Activated CD4-positive, alpha-beta T cell treated with anti-CD3 and anti-CD28 coated beads for 36 hours (primary cell): ENCODE measurements at regions not wholly inside any gene's neighbourhood (a gene's known extent, or its start where the extent isn't known, plus 50 kb on each side); places are given as distances from the start of the nearest gene placed in this dataset.

ENCODE experiments used
- ATAC-seq: fragments of 200-7000 bp; cut with Tn5 transposase; one replicate; pipeline ENCODE4 v1.10.0; 2021; ENCODE audit warnings: mild to moderate bottlenecking, moderate library complexity
- CTCF ChIA-PET: fragments of 350-600 bp; sonication (Branson Sonifier 250); formaldehyde crosslinking; loops from one replicate; lab custom pipeline; 2021; ENCODE audit warnings: antibody characterized with exemption; lab: Charles Lee
- POLR2A ChIA-PET: fragments of 350-600 bp; sonication (Branson Sonifier 250); formaldehyde crosslinking; loops from one replicate; lab custom pipeline; 2021; ENCODE audit warnings: antibody characterized with exemption, inconsistent platforms; lab: Charles Lee
- DNase-seq: peaks from one replicate; pipeline ENCODE4 v3.0.0-alpha.2; 2020
- H3K27ac Mint-ChIP-seq: one replicate; pipeline ENCODE4 v1.8.0; 2021; ENCODE audit warnings: mixed read lengths
- H3K27me3 Mint-ChIP-seq: one replicate; pipeline ENCODE4 v1.8.0; 2021; ENCODE audit warnings: mixed read lengths
- H3K36me3 Mint-ChIP-seq: one replicate; pipeline ENCODE4 v1.8.0; 2021; ENCODE audit warnings: low read depth, mixed read lengths
- H3K4me1 Mint-ChIP-seq: one replicate; pipeline ENCODE4 v1.8.0; 2021; ENCODE audit warnings: mixed read lengths
- H3K4me3 Mint-ChIP-seq: one replicate; pipeline ENCODE4 v1.8.0; 2021; ENCODE audit warnings: mild to moderate bottlenecking, moderate library complexity, mixed read lengths
- H3K9me3 Mint-ChIP-seq: one replicate; pipeline ENCODE4 v1.8.0; 2021; ENCODE audit warnings: low read depth, mixed read lengths
- intact Hi-C, 2 experiments: fragments of 100-400 bp; cut with DNase I in 1 of 2; cut with micrococcal nuclease in 1 of 2; formaldehyde crosslinking; loops; one replicate each; pipeline versions ENCODE4 v1.14.2 to v1.15.1; 2022 to 2024; cut with DNase I, micrococcal nuclease

- no peak for ATAC-seq
- ChIA-PET CTCF (no interaction called here), POLR2A (no interaction called here)
- Mint-ChIP-seq H3K36me3 (no peaks in the 10 kb centered on the region), H3K4me1 (peaks cover 2% of the 10 kb centered on the region), H3K9me3 (no peaks in the 10 kb centered on the region), H3K27me3 (peaks cover 19% of the 10 kb centered on the region), H3K4me3 (no peak overlapping the region), H3K27ac (no peak overlapping the region)
- DNase-seq, result no peak
- intact Hi-C loops, result no loop called here
Measured at GRCh38 chr20:50269091-50270033, 78.7 kb downstream of the CEBPB start.

GRCh38 chr20:50270034-50270395, 79.4 kb downstream of the CEBPB start:
- H3K9me3 Mint-ChIP-seq, result no peaks in the 10 kb centered on the region
- H3K27me3 Mint-ChIP-seq, result peaks cover 19% of the 10 kb centered on the region

GRCh38 chr20:50270569-50270968, 79.9 kb downstream of the CEBPB start:
- ATAC-seq (no peak), DNase-seq (no peak)
- CTCF ChIA-PET, result interaction anchor here (0.9 kb wide), 1 partner anchor 318 kb away, joined by 3 read pairs; no protein-coding TSS in a partner anchor
- H3K9me3 Mint-ChIP-seq, result no peaks in the 10 kb centered on the region
- H3K27me3 Mint-ChIP-seq, result peaks cover 19% of the 10 kb centered on the region
- H3K4me1 Mint-ChIP-seq, result peaks cover 2% of the 10 kb centered on the region
- intact Hi-C loops, result no loop called here
- POLR2A ChIA-PET, result interaction anchor here (0.5 kb wide), 1 partner anchor 74 kb away, joined by 4 read pairs; no protein-coding TSS in a partner anchor
- no peak overlapping the region for H3K27ac Mint-ChIP-seq
- no peaks in the 10 kb centered on the region for H3K36me3 Mint-ChIP-seq
- no peak overlapping the region for H3K4me3 Mint-ChIP-seq

More at GRCh38 chr20:50270034-50270395, 79.4 kb downstream of the CEBPB start:
- ChIA-PET POLR2A (interaction anchor here (0.5 kb wide), 1 partner anchor 74 kb away, joined by 4 read pairs; no protein-coding TSS in a partner anchor), CTCF (interaction anchor here (0.9 kb wide), 1 partner anchor 319 kb away, joined by 3 read pairs; no protein-coding TSS in a partner anchor)
- Mint-ChIP-seq H3K4me1 (peaks cover 2% of the 10 kb centered on the region), H3K4me3 (no peak overlapping the region), H3K27ac (no peak overlapping the region), H3K36me3 (no peaks in the 10 kb centered on the region)
- intact Hi-C loops, result no loop called here
- no peak for DNase-seq
- no peak for ATAC-seq

- ATAC-seq (no peak), DNase-seq (no peak)
- peaks cover 19% of the 10 kb centered on the region for H3K27me3 Mint-ChIP-seq
- ChIA-PET CTCF (no interaction called here), POLR2A (no interaction called here)
- no peak overlapping the region for H3K4me3 Mint-ChIP-seq
- H3K9me3 Mint-ChIP-seq, result no peaks in the 10 kb centered on the region
- no peaks in the 10 kb centered on the region for H3K36me3 Mint-ChIP-seq
- intact Hi-C loops, result no loop called here
- H3K4me1 Mint-ChIP-seq, result peaks cover 2% of the 10 kb centered on the region
- H3K27ac Mint-ChIP-seq, result no peak overlapping the region
Measured at GRCh38 chr20:50271176-50271575, 80.5 kb downstream of the CEBPB start.

- peaks cover 19% of the 10 kb centered on the region for H3K27me3 Mint-ChIP-seq
- H3K4me1 Mint-ChIP-seq, result peaks cover 2% of the 10 kb centered on the region
- no peak for DNase-seq
- intact Hi-C loops, result no loop called here
- no peaks in the 10 kb centered on the region for H3K36me3 Mint-ChIP-seq
- no peak overlapping the region for H3K4me3 Mint-ChIP-seq
- ATAC-seq, result no peak
- CTCF ChIA-PET, result no interaction called here
- POLR2A ChIA-PET, result no interaction called here
- no peak overlapping the region for H3K27ac Mint-ChIP-seq
- H3K9me3 Mint-ChIP-seq, result no peaks in the 10 kb centered on the region
Measured at GRCh38 chr20:50271612-50272011, 81.0 kb downstream of the CEBPB start.

GRCh38 chr20:50272030-50272723, 81.5 kb downstream of the CEBPB start:
- Mint-ChIP-seq H3K27me3 (peaks cover 19% of the 10 kb centered on the region), H3K4me1 (peaks cover 2% of the 10 kb centered on the region), H3K36me3 (no peaks in the 10 kb centered on the region), H3K27ac (no peak overlapping the region), H3K9me3 (no peaks in the 10 kb centered on the region), H3K4me3 (no peak overlapping the region)
- no peak for DNase-seq
- ATAC-seq, result no peak
- ChIA-PET POLR2A (no interaction called here), CTCF (interaction anchor here (0.6 kb wide), 1 partner anchor 11 kb away, joined by 3 read pairs; no protein-coding TSS in a partner anchor)
- intact Hi-C loops, result no loop called here

- intact Hi-C loops, result no loop called here
- CTCF ChIA-PET, result interaction anchor here (0.6 kb wide), 1 partner anchor 10 kb away, joined by 3 read pairs; no protein-coding TSS in a partner anchor
- POLR2A ChIA-PET, result no interaction called here
Measured at GRCh38 chr20:50272724-50273446, 82.3 kb downstream of the CEBPB start.

GRCh38 chr20:50273601-50274491, 83.2 kb downstream of the CEBPB start:
- Mint-ChIP-seq H3K9me3 (no peaks in the 10 kb centered on the region), H3K36me3 (no peaks in the 10 kb centered on the region), H3K27me3 (peaks cover 19% of the 10 kb centered on the region), H3K27ac (no peak overlapping the region), H3K4me1 (peaks cover 2% of the 10 kb centered on the region), H3K4me3 (no peak overlapping the region)
- DNase-seq (no peak), ATAC-seq (no peak)
- intact Hi-C loops, result no loop called here
- CTCF ChIA-PET, result interaction anchor here (0.6 kb wide), 1 partner anchor 430 kb away, joined by 3 read pairs; no protein-coding TSS in a partner anchor
- POLR2A ChIA-PET, result no interaction called here

More at GRCh38 chr20:50272724-50273446, 82.3 kb downstream of the CEBPB start:
- Mint-ChIP-seq H3K4me1 (peaks cover 2% of the 10 kb centered on the region), H3K27me3 (peaks cover 19% of the 10 kb centered on the region), H3K9me3 (no peaks in the 10 kb centered on the region), H3K4me3 (no peak overlapping the region), H3K27ac (no peak overlapping the region), H3K36me3 (no peaks in the 10 kb centered on the region)
- ATAC-seq, result no peak
- no peak for DNase-seq

GRCh38 chr20:50274570-50275430, 84.2 kb downstream of the CEBPB start:
- Mint-ChIP-seq H3K36me3 (no peaks in the 10 kb centered on the region), H3K4me3 (no peak overlapping the region), H3K27ac (no peak overlapping the region), H3K9me3 (no peaks in the 10 kb centered on the region), H3K27me3 (peaks cover 19% of the 10 kb centered on the region), H3K4me1 (peaks cover 2% of the 10 kb centered on the region)
- ATAC-seq, result no peak
- intact Hi-C loops, result no loop called here
- DNase-seq, result no peak
- ChIA-PET CTCF (interaction anchor here (0.6 kb wide), 1 partner anchor 429 kb away, joined by 3 read pairs; no protein-coding TSS in a partner anchor), POLR2A (no interaction called here)
